Testis (tissue), 2 donors: ENCODE measurements at regions not wholly inside any gene's neighbourhood (a gene's known extent, or its start where the extent isn't known, plus 50 kb on each side); places are given as distances from the start of the nearest gene placed in this dataset.

ENCODE experiments used
- DNase-seq: peaks from one replicate; pipeline ENCODE4 v3.0.0-alpha.2; 2019
- H3K27ac ChIP-seq, 2 donors: fragments of 200-600 bp; sonication (generic); one replicate each; pipeline ENCODE4 v1.5.1; 2019
- H3K27me3 ChIP-seq: fragments of 200-600 bp; sonication (generic); one replicate; pipeline ENCODE4 v1.5.1; 2019
- H3K36me3 ChIP-seq: fragments of 200-600 bp; sonication (generic); one replicate; pipeline ENCODE4 v1.5.1; 2017; ENCODE audit warnings: low read depth; ENCODE audit errors: missing control alignments
- H3K4me1 ChIP-seq: fragments of 200-600 bp; sonication (generic); one replicate; pipeline ENCODE4 v1.5.1; 2019
- H3K4me3 ChIP-seq, 2 donors: fragments of 200-600 bp; sonication (generic); one replicate each; pipeline ENCODE4 v1.5.1; 2017 to 2019
- H3K9me3 ChIP-seq: fragments of 200-600 bp; sonication (generic); one replicate; pipeline ENCODE4 v1.5.1; 2017
- CTCF ChIP-seq, 3 experiments: fragments of 450-650 bp in 2 of 3; fragments of 200-600 bp in 1 of 3; sonication (generic) in 1 of 3; IDR thresholded peaks; one replicate each; pipeline ENCODE4 v1.5.1; 2016 to 2019; ENCODE audit warnings: antibody characterized with exemption in 3 of 3, mild to moderate bottlenecking in 2 of 3, moderate library complexity in 1 of 3
- POLR2A ChIP-seq: fragments of 450-650 bp; IDR thresholded peaks from one replicate; pipeline ENCODE4 v1.6.1; 2017; ENCODE audit warnings: antibody characterized with exemption, mild to moderate bottlenecking, moderate library complexity
- WGBS, 2 donors: methylation state at CpG; one replicate each; pipeline ENCODE4 v1.1.5; 2018; 5-methylcytosine and 5-hydroxymethylcytosine counted together
- intact Hi-C: fragments of 100-400 bp; cut with DNase I; formaldehyde crosslinking; loops from one replicate; pipeline ENCODE4 v1.15.1; 2023; ENCODE audit warnings: low total_unique reads

GRCh38 chr3:94221829-94222228 lies 159.0 kb downstream of the NSUN3 start:
- Histone ChIP-seq H3K4me3 (no peak overlapping the region), H3K4me1 (no peaks in the 10 kb centered on the region), H3K27me3 (no peaks in the 10 kb centered on the region), H3K27ac (no peak overlapping the region), H3K9me3 (no peaks in the 10 kb centered on the region), H3K36me3 (no peaks in the 10 kb centered on the region)
- no peak for DNase-seq
- intact Hi-C loops: no loop called here
- TF ChIP-seq CTCF (IDR thresholded peaks at IDR 0.05): no peak
- no peak for TF ChIP-seq POLR2A

- Histone ChIP-seq H3K9me3 (no peaks in the 10 kb centered on the region), H3K36me3 (no peaks in the 10 kb centered on the region), H3K4me1 (no peaks in the 10 kb centered on the region), H3K4me3 (no peak overlapping the region), H3K27ac (no peak overlapping the region), H3K27me3 (no peaks in the 10 kb centered on the region)
- 76% methylated on average over 5 of the region's 5 CpGs for WGBS, 2 donors
- no peak for TF ChIP-seq POLR2A
- no peak for TF ChIP-seq CTCF (IDR thresholded peaks at IDR 0.05)
- intact Hi-C loops: no loop called here
- no peak for DNase-seq
Observed at GRCh38 chr3:94225148-94225865, 162.4 kb downstream of the NSUN3 start.

- Histone ChIP-seq H3K27me3 (no peaks in the 10 kb centered on the region), H3K4me1 (no peaks in the 10 kb centered on the region), H3K4me3 (no peak overlapping the region), H3K36me3 (no peaks in the 10 kb centered on the region), H3K9me3 (no peaks in the 10 kb centered on the region), H3K27ac (no peak overlapping the region)
- intact Hi-C loops: no loop called here
- 59 to 66% methylated on average over 4 of the region's 4 CpGs for WGBS, 2 donors
- no peak for TF ChIP-seq POLR2A
- no peak for TF ChIP-seq CTCF (IDR thresholded peaks at IDR 0.05)
- no peak for DNase-seq
Observed at GRCh38 chr3:94226078-94226477, 163.2 kb downstream of the NSUN3 start.

- H3K36me3 ChIP-seq: no peaks in the 10 kb centered on the region
- no peaks in the 10 kb centered on the region for H3K27me3 ChIP-seq
- DNase-seq: no peak
- no peak overlapping the region for H3K4me3 ChIP-seq
- 76 to 81% methylated on average over 3 of the region's 3 CpGs for WGBS, 2 donors
- H3K4me1 ChIP-seq: no peaks in the 10 kb centered on the region
- TF ChIP-seq CTCF (IDR thresholded peaks at IDR 0.05) (no peak), POLR2A (no peak)
- no peaks in the 10 kb centered on the region for H3K9me3 ChIP-seq
- intact Hi-C loops: no loop called here
- no peak overlapping the region for H3K27ac ChIP-seq
Observed at GRCh38 chr3:94232921-94233320, 170.1 kb downstream of the NSUN3 start.

GRCh38 chr3:94234177-94234788 lies 171.4 kb downstream of the NSUN3 start:
- WGBS, 2 donors: 23 to 25% methylated on average over 4 of the region's 4 CpGs
- intact Hi-C loops: no loop called here
- no peaks in the 10 kb centered on the region for H3K9me3 ChIP-seq
- peak; percentile 62 for DNase-seq
- TF ChIP-seq CTCF (IDR thresholded peaks at IDR 0.05) (peak in 2 of 3 experiments; percentile 47 to 63), POLR2A (no peak)
- no peak overlapping the region for H3K4me3 ChIP-seq
- H3K36me3 ChIP-seq: no peaks in the 10 kb centered on the region
- H3K27ac ChIP-seq: no peak overlapping the region
- H3K4me1 ChIP-seq: no peaks in the 10 kb centered on the region
- no peaks in the 10 kb centered on the region for H3K27me3 ChIP-seq
